ENCODE measurements at regions not wholly inside any gene's neighbourhood (a gene's known extent, or its start where the extent isn't known, plus 50 kb on each side); places are given as distances from the start of the nearest gene placed in this dataset.

DNA sequence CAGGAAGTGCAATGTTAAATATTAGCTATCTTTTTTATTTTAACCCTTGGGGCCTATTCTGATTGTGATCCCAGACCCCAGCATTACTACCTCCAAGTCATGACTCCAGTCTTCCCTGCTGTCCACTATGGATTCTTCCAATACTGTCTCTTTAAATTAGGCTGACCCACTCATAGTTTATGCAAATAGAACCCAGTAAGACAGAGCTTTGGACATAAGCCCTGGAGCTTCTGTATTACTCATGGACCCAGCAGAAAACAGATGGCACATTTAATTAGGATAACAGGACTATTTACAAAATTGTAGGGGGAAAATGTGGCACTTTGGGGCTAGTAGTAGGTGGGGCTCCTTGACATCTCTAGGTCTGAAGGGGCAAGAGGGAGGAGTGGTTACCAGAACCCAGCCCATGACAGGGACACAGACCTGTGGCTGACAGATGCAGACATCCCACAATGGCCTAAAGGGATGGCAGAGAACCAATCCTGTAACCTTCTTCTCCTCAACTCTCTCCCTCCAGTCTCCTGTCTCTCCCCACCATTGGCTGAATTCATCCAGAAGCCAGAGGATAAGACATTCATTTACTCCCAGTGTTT is 233.5 kb downstream of the OMA1 start:
- TF ChIP-seq, protein P1, sequence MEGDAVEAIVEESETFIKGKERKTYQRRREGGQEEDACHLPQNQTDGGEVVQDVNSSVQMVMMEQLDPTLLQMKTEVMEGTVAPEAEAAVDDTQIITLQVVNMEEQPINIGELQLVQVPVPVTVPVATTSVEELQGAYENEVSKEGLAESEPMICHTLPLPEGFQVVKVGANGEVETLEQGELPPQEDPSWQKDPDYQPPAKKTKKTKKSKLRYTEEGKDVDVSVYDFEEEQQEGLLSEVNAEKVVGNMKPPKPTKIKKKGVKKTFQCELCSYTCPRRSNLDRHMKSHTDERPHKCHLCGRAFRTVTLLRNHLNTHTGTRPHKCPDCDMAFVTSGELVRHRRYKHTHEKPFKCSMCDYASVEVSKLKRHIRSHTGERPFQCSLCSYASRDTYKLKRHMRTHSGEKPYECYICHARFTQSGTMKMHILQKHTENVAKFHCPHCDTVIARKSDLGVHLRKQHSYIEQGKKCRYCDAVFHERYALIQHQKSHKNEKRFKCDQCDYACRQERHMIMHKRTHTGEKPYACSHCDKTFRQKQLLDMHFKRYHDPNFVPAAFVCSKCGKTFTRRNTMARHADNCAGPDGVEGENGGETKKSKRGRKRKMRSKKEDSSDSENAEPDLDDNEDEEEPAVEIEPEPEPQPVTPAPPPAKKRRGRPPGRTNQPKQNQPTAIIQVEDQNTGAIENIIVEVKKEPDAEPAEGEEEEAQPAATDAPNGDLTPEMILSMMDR (IDR thresholded peaks at IDR 0.05; ENCODE audit: insufficient read depth, low read depth, low read length) = no peak
- no peak for TF ChIP-seq EZH2 (IDR thresholded peaks at IDR 0.05; ENCODE audit: insufficient read depth, low read length)

All from astrocyte (in vitro differentiated cells and primary cell).